ENCODE measurements at regions not wholly inside any gene's neighbourhood (a gene's known extent, or its start where the extent isn't known, plus 50 kb on each side); places are given as distances from the start of the nearest gene placed in this dataset.

GRCh38 chr10:43856299-43856698 is 207.6 kb upstream of the ZNF32 start:
- no peak overlapping the region for H3K4me3 ChIP-seq (ENCODE audit: low read depth, low read length)
- DNase-seq (ENCODE audit: low read depth) = no peak
- H3K36me3 ChIP-seq (ENCODE audit: control insufficient read depth, insufficient read depth, low read length) = no peaks in the 10 kb centered on the region
- no peaks in the 10 kb centered on the region for H3K27me3 ChIP-seq (ENCODE audit: control insufficient read depth, insufficient read depth, low read length)
- no peak for TF ChIP-seq CTCF (IDR thresholded peaks at IDR 0.05; ENCODE audit: insufficient read depth, low read length, poor library complexity, severe bottlenecking)

GRCh38 chr10:43855667-43856210 is 207.1 kb upstream of the ZNF32 start:
- Histone ChIP-seq H3K4me3 (ENCODE audit: low read depth, low read length) (no peak overlapping the region), H3K36me3 (ENCODE audit: control insufficient read depth, insufficient read depth, low read length) (no peaks in the 10 kb centered on the region), H3K27me3 (ENCODE audit: control insufficient read depth, insufficient read depth, low read length) (no peaks in the 10 kb centered on the region)
- TF ChIP-seq CTCF (IDR thresholded peaks at IDR 0.05; ENCODE audit: insufficient read depth, low read length, poor library complexity, severe bottlenecking) = no peak
- DNase-seq (ENCODE audit: low read depth) = no peak

GRCh38 chr10:43854007-43854406 is 205.3 kb upstream of the ZNF32 start:
- H3K4me3 ChIP-seq (ENCODE audit: low read depth, low read length) = no peak overlapping the region
- DNase-seq (ENCODE audit: low read depth) = no peak
- H3K27me3 ChIP-seq (ENCODE audit: control insufficient read depth, insufficient read depth, low read length) = no peaks in the 10 kb centered on the region
- H3K36me3 ChIP-seq (ENCODE audit: control insufficient read depth, insufficient read depth, low read length) = no peaks in the 10 kb centered on the region
- no peak for TF ChIP-seq CTCF (IDR thresholded peaks at IDR 0.05; ENCODE audit: insufficient read depth, low read length, poor library complexity, severe bottlenecking)

DNA sequence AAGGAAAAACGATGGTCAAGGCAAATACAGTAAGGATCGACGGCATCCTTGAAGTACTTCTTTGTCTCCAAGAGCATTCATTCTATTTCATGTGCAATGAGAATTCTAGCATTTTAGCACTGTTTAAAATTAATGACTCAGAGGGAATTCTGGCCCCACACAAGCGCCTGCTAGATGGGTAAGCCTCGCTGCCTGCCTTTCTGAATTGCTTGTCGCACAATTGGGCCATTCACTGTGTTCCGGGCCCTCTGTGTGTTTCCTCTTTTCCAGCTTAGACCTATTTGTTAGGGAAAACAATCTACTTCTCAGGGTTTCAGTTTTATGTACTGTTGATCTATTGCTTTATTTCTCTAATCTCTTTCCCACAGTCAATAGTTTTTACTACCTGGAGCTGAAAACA is 204.7 kb upstream of the ZNF32 start:
- Histone ChIP-seq H3K4me3 (ENCODE audit: low read depth, low read length) (no peak overlapping the region), H3K36me3 (ENCODE audit: control insufficient read depth, insufficient read depth, low read length) (no peaks in the 10 kb centered on the region), H3K27me3 (ENCODE audit: control insufficient read depth, insufficient read depth, low read length) (no peaks in the 10 kb centered on the region)
- no peak for TF ChIP-seq CTCF (IDR thresholded peaks at IDR 0.05; ENCODE audit: insufficient read depth, low read length, poor library complexity, severe bottlenecking)
- DNase-seq (ENCODE audit: low read depth) = no peak

DNA sequence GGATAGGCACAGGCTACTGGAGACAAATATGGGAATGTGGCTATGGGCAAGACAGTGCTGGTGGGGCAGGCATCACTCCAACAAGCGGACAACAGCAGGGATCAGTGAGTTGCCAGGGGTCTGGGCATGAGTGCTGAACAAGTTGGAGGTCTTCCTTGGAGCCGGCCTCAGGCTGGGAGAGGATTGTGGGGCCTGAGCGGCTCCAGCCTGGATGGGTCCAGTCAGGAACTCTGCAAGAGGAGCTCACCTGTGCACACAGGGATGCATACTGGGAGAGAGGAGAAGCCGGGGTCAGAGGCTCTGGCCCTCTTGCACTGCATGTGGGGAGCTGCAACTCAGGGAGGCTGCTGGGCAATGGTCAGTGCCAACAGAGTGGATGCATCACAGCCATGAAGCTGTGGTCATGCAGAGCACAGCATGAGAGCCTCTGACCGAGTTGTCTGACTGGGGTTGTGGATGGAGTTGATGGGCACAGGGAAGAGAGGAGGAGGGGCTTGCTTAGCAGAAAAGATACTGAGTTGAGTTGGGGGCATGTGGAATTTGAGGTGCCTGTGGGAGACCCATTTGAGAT is 204.0 kb upstream of the ZNF32 start:
- no peak overlapping the region for H3K4me3 ChIP-seq (ENCODE audit: low read depth, low read length)
- no peak for DNase-seq (ENCODE audit: low read depth)
- H3K27me3 ChIP-seq (ENCODE audit: control insufficient read depth, insufficient read depth, low read length) = no peaks in the 10 kb centered on the region
- no peaks in the 10 kb centered on the region for H3K36me3 ChIP-seq (ENCODE audit: control insufficient read depth, insufficient read depth, low read length)
- TF ChIP-seq CTCF (IDR thresholded peaks at IDR 0.05; ENCODE audit: insufficient read depth, low read length, poor library complexity, severe bottlenecking) = no peak

- no peak for DNase-seq (ENCODE audit: low read depth)
- Histone ChIP-seq H3K4me3 (ENCODE audit: low read depth, low read length) (no peak overlapping the region), H3K36me3 (ENCODE audit: control insufficient read depth, insufficient read depth, low read length) (no peaks in the 10 kb centered on the region), H3K27me3 (ENCODE audit: control insufficient read depth, insufficient read depth, low read length) (no peaks in the 10 kb centered on the region)
- no peak for TF ChIP-seq CTCF (IDR thresholded peaks at IDR 0.05; ENCODE audit: insufficient read depth, low read length, poor library complexity, severe bottlenecking)
These were observed 203.5 kb upstream of the ZNF32 start for GRCh38 chr10:43852149-43852548.

Measured in kidney epithelial cell (primary cell).